Mesenchymal stem cell (in vitro differentiated cells and primary cell): ENCODE measurements at regions not wholly inside any gene's neighbourhood (a gene's known extent, or its start where the extent isn't known, plus 50 kb on each side); places are given as distances from the start of the nearest gene placed in this dataset.
"Not testable (repeated sequence)": the region's sequence is repeated elsewhere in the genome, so short reads cannot be mapped to it uniquely, and the experiment has no call there.

Source experiments
- DNase-seq: peaks from one replicate; pipeline ENCODE4 v3.0.0-alpha.2; 2013
- H2AFZ ChIP-seq: one replicate; pipeline ENCODE4 v1.6.1; 2013; ENCODE audit warnings: low read depth, mild to moderate bottlenecking, control low read depth, inconsistent platforms, low read length, moderate library complexity
- H2AK5ac ChIP-seq: 2 replicates; pipeline ENCODE4 v1.6.1; 2013; ENCODE audit warnings: low read length, moderate library complexity, mild to moderate bottlenecking, inconsistent platforms; ENCODE audit not compliant: severe bottlenecking
- H2BK120ac ChIP-seq: one replicate; pipeline ENCODE4 v1.6.1; 2013; ENCODE audit warnings: low read depth, mild to moderate bottlenecking, inconsistent platforms, low read length, moderate library complexity
- H2BK12ac ChIP-seq, 2 experiments: one replicate each; pipeline ENCODE4 v1.6.1; 2013; ENCODE audit warnings: inconsistent platforms in 2 of 2, low read length in 2 of 2, mild to moderate bottlenecking in 2 of 2, moderate library complexity in 2 of 2, control low read depth in 1 of 2
- H2BK15ac ChIP-seq: one replicate; pipeline ENCODE4 v1.6.1; 2013; ENCODE audit warnings: mild to moderate bottlenecking, low read depth, inconsistent platforms; ENCODE audit not compliant: poor library complexity, severe bottlenecking
- H2BK5ac ChIP-seq: 2 replicates; pipeline ENCODE4 v1.6.1; 2013; ENCODE audit warnings: low read depth, mild to moderate bottlenecking, low read length, control low read depth, inconsistent platforms; ENCODE audit not compliant: poor library complexity, severe bottlenecking
- H3K14ac ChIP-seq, 2 experiments: one replicate each; pipeline ENCODE4 v1.6.1; 2013; ENCODE audit warnings: inconsistent platforms in 2 of 2, low read length in 2 of 2, control low read depth in 1 of 2, mild to moderate bottlenecking in 1 of 2, moderate library complexity in 1 of 2
- H3K18ac ChIP-seq, 2 experiments: one replicate each; pipeline ENCODE4 v1.6.1; 2013; ENCODE audit warnings: inconsistent platforms in 2 of 2, low read length in 2 of 2, control low read depth in 1 of 2, low read depth in 1 of 2, mild to moderate bottlenecking in 1 of 2
- H3K23ac ChIP-seq, 2 experiments: one replicate each; pipeline ENCODE4 v1.6.1; 2013; ENCODE audit warnings: inconsistent platforms in 2 of 2, low read length in 2 of 2, mild to moderate bottlenecking in 2 of 2, moderate library complexity in 2 of 2, control low read depth in 1 of 2
- H3K27ac ChIP-seq: 2 replicates; pipeline ENCODE4 v1.5.1; 2013; ENCODE audit warnings: mild to moderate bottlenecking, moderate library complexity, low read length, control low read depth, inconsistent platforms; ENCODE audit not compliant: poor library complexity, severe bottlenecking
- H3K27me3 ChIP-seq, 2 experiments: 2 replicates each; pipeline versions ENCODE4 v1.6.1 to v1.7.0; 2013; ENCODE audit warnings: low read length in 2 of 2, mild to moderate bottlenecking in 2 of 2, moderate library complexity in 2 of 2, control low read depth in 1 of 2, inconsistent platforms in 1 of 2; ENCODE audit not compliant: control insufficient read depth in 1 of 2, insufficient read depth in 1 of 2
- H3K36me3 ChIP-seq, 2 experiments: 2 replicates each; pipeline versions ENCODE4 v1.6.1 to v1.7.0; 2013; ENCODE audit warnings: low read length in 2 of 2, control low read depth in 1 of 2, inconsistent platforms in 1 of 2, low read depth in 1 of 2, mild to moderate bottlenecking in 1 of 2; ENCODE audit not compliant: insufficient read depth in 2 of 2, control insufficient read depth in 1 of 2
- H3K4ac ChIP-seq, 2 experiments: one replicate each; pipeline ENCODE4 v1.6.1; 2013; ENCODE audit warnings: inconsistent platforms in 2 of 2, low read length in 2 of 2, mild to moderate bottlenecking in 2 of 2, moderate library complexity in 2 of 2, control low read depth in 1 of 2, low read depth in 1 of 2
- H3K4me1 ChIP-seq: 2 replicates; pipeline ENCODE4 v1.6.1; 2013; ENCODE audit warnings: low read depth, low read length, control low read depth; ENCODE audit not compliant: control insufficient read depth, insufficient read depth
- H3K4me2 ChIP-seq: 2 replicates; pipeline ENCODE4 v1.6.1; 2013; ENCODE audit warnings: low read length, mild to moderate bottlenecking, inconsistent platforms; ENCODE audit not compliant: poor library complexity, severe bottlenecking
- H3K4me3 ChIP-seq, 2 experiments: 2 replicates each; pipeline versions ENCODE4 v1.5.1 to v1.7.0; 2013; ENCODE audit warnings: low read length in 2 of 2, mild to moderate bottlenecking in 2 of 2, control low read depth in 1 of 2, low read depth in 1 of 2; ENCODE audit not compliant: insufficient read depth in 1 of 2
- H3K79me1 ChIP-seq: replicated peaks from 2 replicates; pipeline ENCODE4 v1.6.1; 2013; ENCODE audit warnings: mild to moderate bottlenecking, control low read depth, low read length, inconsistent platforms; ENCODE audit not compliant: poor library complexity, severe bottlenecking
- H3K9ac ChIP-seq: 2 replicates; pipeline ENCODE4 v1.7.0; 2013; ENCODE audit warnings: mild to moderate bottlenecking, low read length, moderate library complexity
- H3K9me3 ChIP-seq: 2 replicates; pipeline ENCODE4 v1.7.0; 2013; ENCODE audit warnings: mild to moderate bottlenecking, low read length; ENCODE audit not compliant: control insufficient read depth
- H4K8ac ChIP-seq: one replicate; pipeline ENCODE4 v1.6.1; 2013; ENCODE audit warnings: inconsistent platforms, mild to moderate bottlenecking, low read length, moderate library complexity
- H4K91ac ChIP-seq: one replicate; pipeline ENCODE4 v1.6.1; 2013; ENCODE audit warnings: mild to moderate bottlenecking, low read length, inconsistent platforms
- WGBS: methylation state at CpG from one replicate; pipeline ENCODE4 v1.1.7; 2013; ENCODE audit warnings: mixed read lengths; 5-methylcytosine and 5-hydroxymethylcytosine counted together

- not testable (repeated sequence) for H3K4me2 ChIP-seq, H2AFZ ChIP-seq, H3K14ac ChIP-seq, DNase-seq, H3K4me3 ChIP-seq, H3K4ac ChIP-seq, H2BK5ac ChIP-seq, H3K27me3 ChIP-seq, H2BK120ac ChIP-seq, H3K9ac ChIP-seq, H3K79me1 ChIP-seq, H3K9me3 ChIP-seq, H2AK5ac ChIP-seq, H3K4me1 ChIP-seq, H3K23ac ChIP-seq, H3K27ac ChIP-seq, H4K8ac ChIP-seq, H2BK15ac ChIP-seq, H3K36me3 ChIP-seq, H3K18ac ChIP-seq, H2BK12ac ChIP-seq, H4K91ac ChIP-seq
- WGBS: 61% methylated on average over 3 of the region's 6 CpGs
Observed at GRCh38 chr16:35216261-35216660, 1756.8 kb downstream of the TP53TG3F start.

- no peak for DNase-seq
- H3K79me1 ChIP-seq: no peaks in the 10 kb centered on the region
- no peak overlapping the region for H4K91ac ChIP-seq
- no peaks in the 10 kb centered on the region for H3K36me3 ChIP-seq
- H3K14ac ChIP-seq: no peak overlapping the region
- 87% methylated on average over 32 of the region's 32 CpGs for WGBS
- no peak overlapping the region for H3K4me3 ChIP-seq
- H2AK5ac ChIP-seq: no peak overlapping the region
- H2BK120ac ChIP-seq: no peak overlapping the region
- no peak overlapping the region for H2BK15ac ChIP-seq
- H3K9ac ChIP-seq: no peak overlapping the region
- H2BK12ac ChIP-seq: no peak overlapping the region
- no peak overlapping the region for H3K27ac ChIP-seq
- no peak overlapping the region for H2AFZ ChIP-seq
- no peak overlapping the region for H2BK5ac ChIP-seq
- H4K8ac ChIP-seq: no peak overlapping the region
- no peak overlapping the region for H3K4ac ChIP-seq
- no peaks in the 10 kb centered on the region for H3K4me1 ChIP-seq
- H3K27me3 ChIP-seq: no peaks in the 10 kb centered on the region
- no peaks in the 10 kb centered on the region for H3K9me3 ChIP-seq
- no peak overlapping the region for H3K23ac ChIP-seq
- no peak overlapping the region for H3K4me2 ChIP-seq
- no peak overlapping the region for H3K18ac ChIP-seq
Observed at GRCh38 chr16:35221482-35222185, 1762.2 kb downstream of the TP53TG3F start.

- H2AFZ ChIP-seq: no peak overlapping the region
- no peak overlapping the region for H3K18ac ChIP-seq
- no peak overlapping the region for H3K27ac ChIP-seq
- no peak overlapping the region for H2AK5ac ChIP-seq
- no peaks in the 10 kb centered on the region for H3K9me3 ChIP-seq
- no peak overlapping the region for H3K9ac ChIP-seq
- H3K27me3 ChIP-seq: no peaks in the 10 kb centered on the region
- 37% methylated on average over 2 of the region's 2 CpGs for WGBS
- H4K8ac ChIP-seq: no peak overlapping the region
- no peak overlapping the region for H2BK15ac ChIP-seq
- no peak overlapping the region for H2BK5ac ChIP-seq
- DNase-seq: no peak
- no peak overlapping the region for H3K4ac ChIP-seq
- H2BK120ac ChIP-seq: no peak overlapping the region
- H3K23ac ChIP-seq: no peak overlapping the region
- no peaks in the 10 kb centered on the region for H3K36me3 ChIP-seq
- H3K4me1 ChIP-seq: no peaks in the 10 kb centered on the region
- no peak overlapping the region for H3K4me2 ChIP-seq
- no peak overlapping the region for H2BK12ac ChIP-seq
- H3K79me1 ChIP-seq: no peaks in the 10 kb centered on the region
- no peak overlapping the region for H3K4me3 ChIP-seq
- H4K91ac ChIP-seq: no peak overlapping the region
- no peak overlapping the region for H3K14ac ChIP-seq
Observed at GRCh38 chr16:35234679-35235078, 1775.3 kb downstream of the TP53TG3F start.

DNA sequence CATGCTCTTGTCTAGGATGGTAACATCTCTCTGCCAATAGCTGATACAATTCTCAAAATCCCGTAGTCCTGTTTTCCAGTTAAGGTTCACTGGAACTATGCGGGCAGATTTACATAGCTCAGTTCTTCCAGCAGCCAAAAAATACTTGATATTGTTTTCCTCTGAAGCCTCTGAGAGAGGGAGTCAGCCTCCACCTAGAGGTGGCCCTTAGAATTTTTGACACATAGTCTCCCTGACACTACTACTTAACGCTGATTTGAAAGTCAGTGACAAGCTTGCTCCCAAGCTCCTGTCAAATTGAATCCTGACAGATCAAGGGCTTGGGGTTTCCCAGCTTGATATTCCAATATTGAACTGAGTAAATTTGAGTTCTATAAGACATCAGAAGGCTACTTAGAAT lies 1780.1 kb downstream of the TP53TG3F start:
- H3K14ac ChIP-seq: no peak overlapping the region
- no peak for DNase-seq
- no peak overlapping the region for H3K27ac ChIP-seq
- H3K4ac ChIP-seq: no peak overlapping the region
- no peaks in the 10 kb centered on the region for H3K4me1 ChIP-seq
- H3K36me3 ChIP-seq: no peaks in the 10 kb centered on the region
- no peak overlapping the region for H3K23ac ChIP-seq
- H3K4me2 ChIP-seq: no peak overlapping the region
- H2BK120ac ChIP-seq: no peak overlapping the region
- no peaks in the 10 kb centered on the region for H3K27me3 ChIP-seq
- no peak overlapping the region for H4K8ac ChIP-seq
- WGBS: 87% methylated on average over 3 of the region's 3 CpGs
- no peak overlapping the region for H2AK5ac ChIP-seq
- H3K9me3 ChIP-seq: no peaks in the 10 kb centered on the region
- H3K4me3 ChIP-seq: no peak overlapping the region
- H3K9ac ChIP-seq: no peak overlapping the region
- H2AFZ ChIP-seq: no peak overlapping the region
- no peak overlapping the region for H2BK15ac ChIP-seq
- H3K79me1 ChIP-seq: no peaks in the 10 kb centered on the region
- H2BK5ac ChIP-seq: no peak overlapping the region
- no peak overlapping the region for H2BK12ac ChIP-seq
- H4K91ac ChIP-seq: no peak overlapping the region
- no peak overlapping the region for H3K18ac ChIP-seq
